K562 (cell line): ENCODE measurements at regions not wholly inside any gene's neighbourhood (a gene's known extent, or its start where the extent isn't known, plus 50 kb on each side); places are given as distances from the start of the nearest gene placed in this dataset.

Experiments used
- BACH1 ChIP-seq: fragments of 200-800 bp; sonication (Bioruptor generic); IDR thresholded peaks from 2 replicates; pipeline ENCODE4 v1.6.1; 2016; ENCODE audit warnings: missing genetic modification characterization, missing compliant biosample characterization
- EP300 ChIP-seq: IDR thresholded peaks from 2 replicates; pipeline ENCODE4 v1.6.1; 2012; ENCODE audit warnings: low read length, improper control_type of control experiment
- NFATC3 ChIP-seq: fragments of 450-650 bp; IDR thresholded peaks from 2 replicates; pipeline ENCODE4 v1.6.1; 2017; ENCODE audit warnings: mild to moderate bottlenecking
- POLR2A ChIP-seq: fragments of 450-650 bp; conservative IDR thresholded peaks from 2 replicates; pipeline ENCODE4 v1.6.1; 2016
- PTBP1 ChIP-seq: fragments of 200-400 bp; formaldehyde crosslinking; IDR thresholded peaks from 2 replicates; pipeline ENCODE4 v1.6.1; 2017; ENCODE audit warnings: low read depth, low read length
- RCOR1 ChIP-seq, 2 experiments: IDR thresholded peaks; 2 replicates each; pipeline ENCODE4 v1.6.1; 2012; ENCODE audit warnings: low read depth in 2 of 2, low read length in 2 of 2, borderline replicate concordance in 1 of 2, improper control_type of control experiment in 1 of 2
- SRSF3 ChIP-seq: fragments of 200-400 bp; formaldehyde crosslinking; IDR thresholded peaks from 2 replicates; pipeline ENCODE4 v1.6.1; 2016; ENCODE audit warnings: mild to moderate bottlenecking, low read length, moderate library complexity; ENCODE audit not compliant: insufficient read depth
- TF ChIP-seq, protein P1 (sequence below), 3 experiments: IDR thresholded peaks in 2 of 3; conservative IDR thresholded peaks in 1 of 3; 2 replicates each; pipeline ENCODE4 v1.5.1; 2011 to 2012; ENCODE audit warnings: low read length in 3 of 3, mild to moderate bottlenecking in 3 of 3, control low read depth in 2 of 3, improper control_type of control experiment in 1 of 3, inconsistent platforms in 1 of 3, low read depth in 1 of 3, mixed read lengths in 1 of 3, moderate library complexity in 1 of 3; ENCODE audit not compliant: insufficient read depth in 2 of 3

DNA sequence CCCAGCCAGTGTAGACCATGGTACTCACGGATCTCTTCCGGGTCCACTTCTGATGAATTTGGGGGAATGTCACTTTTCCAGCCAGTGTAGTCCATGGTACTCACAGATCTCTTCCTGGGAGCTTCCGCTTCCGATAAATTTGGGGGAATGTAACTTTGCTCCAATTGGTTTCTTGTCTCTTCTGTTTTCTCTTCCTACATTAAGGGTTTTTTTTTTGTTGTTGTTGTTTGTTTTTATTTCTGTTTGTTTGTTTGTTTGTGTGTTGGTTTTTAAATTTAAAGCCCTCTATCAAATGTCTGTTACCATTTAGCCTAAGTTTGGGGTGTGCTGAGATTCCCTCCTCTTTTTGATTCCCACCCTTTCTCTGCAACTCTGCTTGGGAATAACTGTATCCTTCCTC is 475.8 kb upstream of the FZD8 start:
- no peak for TF ChIP-seq NFATC3
- no peak for TF ChIP-seq PTBP1
- TF ChIP-seq, protein P1, sequence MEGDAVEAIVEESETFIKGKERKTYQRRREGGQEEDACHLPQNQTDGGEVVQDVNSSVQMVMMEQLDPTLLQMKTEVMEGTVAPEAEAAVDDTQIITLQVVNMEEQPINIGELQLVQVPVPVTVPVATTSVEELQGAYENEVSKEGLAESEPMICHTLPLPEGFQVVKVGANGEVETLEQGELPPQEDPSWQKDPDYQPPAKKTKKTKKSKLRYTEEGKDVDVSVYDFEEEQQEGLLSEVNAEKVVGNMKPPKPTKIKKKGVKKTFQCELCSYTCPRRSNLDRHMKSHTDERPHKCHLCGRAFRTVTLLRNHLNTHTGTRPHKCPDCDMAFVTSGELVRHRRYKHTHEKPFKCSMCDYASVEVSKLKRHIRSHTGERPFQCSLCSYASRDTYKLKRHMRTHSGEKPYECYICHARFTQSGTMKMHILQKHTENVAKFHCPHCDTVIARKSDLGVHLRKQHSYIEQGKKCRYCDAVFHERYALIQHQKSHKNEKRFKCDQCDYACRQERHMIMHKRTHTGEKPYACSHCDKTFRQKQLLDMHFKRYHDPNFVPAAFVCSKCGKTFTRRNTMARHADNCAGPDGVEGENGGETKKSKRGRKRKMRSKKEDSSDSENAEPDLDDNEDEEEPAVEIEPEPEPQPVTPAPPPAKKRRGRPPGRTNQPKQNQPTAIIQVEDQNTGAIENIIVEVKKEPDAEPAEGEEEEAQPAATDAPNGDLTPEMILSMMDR (IDR thresholded peaks at IDR 0.05 in 2 of 3, conservative IDR thresholded peaks at IDR 0.05 in 1 of 3; ENCODE audit: insufficient read depth in 2 of 3, low read depth in 1 of 3, low read length in 3 of 3) = no peak
- TF ChIP-seq POLR2A = no peak
- no peak for TF ChIP-seq RCOR1 (IDR thresholded peaks at IDR 0.05; ENCODE audit: borderline replicate concordance in 1 of 2, low read depth in 2 of 2, low read length in 2 of 2)
- TF ChIP-seq EP300 = no peak
- no peak for TF ChIP-seq SRSF3
- no peak for TF ChIP-seq BACH1 (tag)
